ENCODE measurements at regions not wholly inside any gene's neighbourhood (a gene's known extent, or its start where the extent isn't known, plus 50 kb on each side); places are given as distances from the start of the nearest gene placed in this dataset.

GRCh38 chr4:133891011-133891410 is 310.6 kb downstream of the PABPC4L start:
- H3K4me3 ChIP-seq, result no peak overlapping the region
- TF ChIP-seq CTCF (IDR thresholded peaks at IDR 0.05) (no peak), POLR2A (IDR thresholded peaks at IDR 0.05) (no peak), POLR2AphosphoS5 (IDR thresholded peaks at IDR 0.05) (no peak)
- no peaks in the 10 kb centered on the region for H3K9me3 ChIP-seq
- H3K27me3 ChIP-seq, result no peaks in the 10 kb centered on the region
- H3K36me3 ChIP-seq, result no peaks in the 10 kb centered on the region
- no peak for DNase-seq (ENCODE audit: low spot score in 2 of 2)
- intact Hi-C loops (cut with DNase I; ENCODE audit: low total_unique reads), result no loop called here
- H3K4me1 ChIP-seq, result no peaks in the 10 kb centered on the region
- no peak overlapping the region for H3K27ac ChIP-seq

- Histone ChIP-seq H3K4me1 (no peaks in the 10 kb centered on the region), H3K9me3 (no peaks in the 10 kb centered on the region), H3K4me3 (no peak overlapping the region), H3K36me3 (no peaks in the 10 kb centered on the region), H3K27ac (no peak overlapping the region), H3K27me3 (no peaks in the 10 kb centered on the region)
- intact Hi-C loops (cut with DNase I; ENCODE audit: low total_unique reads), result no loop called here
- no peak for DNase-seq (ENCODE audit: low spot score in 2 of 2)
- TF ChIP-seq CTCF (IDR thresholded peaks at IDR 0.05), result no peak
Observed at GRCh38 chr4:133887723-133888122, 313.9 kb downstream of the PABPC4L start.

GRCh38 chr4:133869486-133869885 is 332.1 kb downstream of the PABPC4L start:
- H3K9me3 ChIP-seq, result no peaks in the 10 kb centered on the region
- intact Hi-C loops (cut with DNase I; ENCODE audit: low total_unique reads), result no loop called here
- H3K4me3 ChIP-seq, result no peak overlapping the region
- no peak overlapping the region for H3K27ac ChIP-seq
- no peaks in the 10 kb centered on the region for H3K4me1 ChIP-seq
- no peak for DNase-seq (ENCODE audit: low spot score in 2 of 2)
- TF ChIP-seq POLR2AphosphoS5 (IDR thresholded peaks at IDR 0.05) (no peak), POLR2A (IDR thresholded peaks at IDR 0.05) (no peak), CTCF (IDR thresholded peaks at IDR 0.05) (no peak)
- no peaks in the 10 kb centered on the region for H3K27me3 ChIP-seq
- no peaks in the 10 kb centered on the region for H3K36me3 ChIP-seq

GRCh38 chr4:133868856-133869255 is 332.7 kb downstream of the PABPC4L start:
- DNase-seq (ENCODE audit: low spot score in 2 of 2), result no peak
- no peaks in the 10 kb centered on the region for H3K9me3 ChIP-seq
- H3K36me3 ChIP-seq, result no peaks in the 10 kb centered on the region
- intact Hi-C loops (cut with DNase I; ENCODE audit: low total_unique reads), result no loop called here
- H3K27ac ChIP-seq, result no peak overlapping the region
- H3K4me1 ChIP-seq, result no peaks in the 10 kb centered on the region
- no peaks in the 10 kb centered on the region for H3K27me3 ChIP-seq
- no peak overlapping the region for H3K4me3 ChIP-seq
- TF ChIP-seq POLR2A (IDR thresholded peaks at IDR 0.05) (no peak), CTCF (IDR thresholded peaks at IDR 0.05) (no peak), POLR2AphosphoS5 (IDR thresholded peaks at IDR 0.05) (no peak)

- no peaks in the 10 kb centered on the region for H3K27me3 ChIP-seq
- no peak overlapping the region for H3K27ac ChIP-seq
- no peak for DNase-seq (ENCODE audit: low spot score in 2 of 2)
- intact Hi-C loops (cut with DNase I; ENCODE audit: low total_unique reads), result no loop called here
- TF ChIP-seq POLR2AphosphoS5 (IDR thresholded peaks at IDR 0.05), result no peak
- no peak for TF ChIP-seq POLR2A (IDR thresholded peaks at IDR 0.05)
- TF ChIP-seq CTCF (IDR thresholded peaks at IDR 0.05), result no peak
- no peak overlapping the region for H3K4me3 ChIP-seq
- no peaks in the 10 kb centered on the region for H3K4me1 ChIP-seq
- H3K36me3 ChIP-seq, result no peaks in the 10 kb centered on the region
- H3K9me3 ChIP-seq, result no peaks in the 10 kb centered on the region
Observed at GRCh38 chr4:133866328-133866699, 335.3 kb downstream of the PABPC4L start.

Measured in breast epithelium (tissue), 4 donors.